ENCODE measurements at regions not wholly inside any gene's neighbourhood (a gene's known extent, or its start where the extent isn't known, plus 50 kb on each side); places are given as distances from the start of the nearest gene placed in this dataset.

DNA sequence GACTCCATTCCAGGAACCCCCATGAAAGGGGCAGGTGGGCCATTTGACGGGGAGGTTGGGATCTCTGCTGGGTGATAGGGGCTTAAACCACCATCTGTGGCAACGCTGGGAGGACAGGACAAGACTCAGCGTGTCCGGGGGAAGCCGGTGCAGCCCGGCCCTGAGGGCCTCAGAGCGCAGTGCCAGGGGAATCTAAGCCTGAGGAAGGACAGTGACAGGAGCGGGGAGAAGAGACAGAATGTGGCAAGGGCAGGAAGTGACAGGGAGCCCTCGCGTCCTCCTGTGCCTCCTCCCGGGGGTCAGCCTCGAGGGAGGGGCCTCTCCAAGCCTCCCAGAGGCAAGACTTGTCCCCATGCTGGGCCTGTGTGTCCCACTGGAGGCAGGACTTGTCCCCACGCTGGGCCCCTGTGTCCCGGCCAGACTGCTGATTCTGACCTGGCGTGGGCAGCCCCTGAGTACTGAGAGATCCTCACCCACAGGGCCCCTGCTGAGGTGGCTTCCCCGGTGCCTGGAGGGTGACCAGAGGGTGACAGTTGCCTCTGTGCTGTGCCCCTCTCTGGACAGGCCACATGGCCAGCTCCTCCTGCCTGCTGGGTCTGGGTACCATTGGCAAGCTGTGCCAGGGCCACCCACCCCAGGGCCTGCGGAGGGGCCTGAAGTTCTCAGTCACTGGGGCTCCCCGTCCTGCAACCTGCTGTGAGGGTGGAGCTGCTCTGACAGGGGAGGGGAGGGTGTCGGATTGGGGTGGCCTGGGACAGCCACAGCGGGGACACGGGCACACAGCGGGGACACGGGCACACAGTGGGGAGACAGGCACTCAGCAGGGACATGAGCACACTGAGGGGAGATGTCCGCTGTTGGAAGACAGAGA is 676.2 kb downstream of the BRD1 start:
- Histone ChIP-seq H3K27me3 (replicated peaks; ENCODE audit: insufficient read depth) (no peaks in the 10 kb centered on the region), H3K9me3 (no peaks in the 10 kb centered on the region), H3K4me3 (no peak overlapping the region), H3K27ac (no peak overlapping the region), H3K4me1 (ENCODE audit: control insufficient read depth in 1 of 2, low read depth in 2 of 2) (no peaks in the 10 kb centered on the region), H3K36me3 (no peaks in the 10 kb centered on the region)
- DNase-seq (ENCODE audit: low spot score) (no peak), ATAC-seq (ENCODE audit: insufficient number of reproducible peaks, low FRiP score, low read depth) (no peak)
- TF ChIP-seq CTCF (IDR thresholded peaks at IDR 0.05), result no peak

DNA sequence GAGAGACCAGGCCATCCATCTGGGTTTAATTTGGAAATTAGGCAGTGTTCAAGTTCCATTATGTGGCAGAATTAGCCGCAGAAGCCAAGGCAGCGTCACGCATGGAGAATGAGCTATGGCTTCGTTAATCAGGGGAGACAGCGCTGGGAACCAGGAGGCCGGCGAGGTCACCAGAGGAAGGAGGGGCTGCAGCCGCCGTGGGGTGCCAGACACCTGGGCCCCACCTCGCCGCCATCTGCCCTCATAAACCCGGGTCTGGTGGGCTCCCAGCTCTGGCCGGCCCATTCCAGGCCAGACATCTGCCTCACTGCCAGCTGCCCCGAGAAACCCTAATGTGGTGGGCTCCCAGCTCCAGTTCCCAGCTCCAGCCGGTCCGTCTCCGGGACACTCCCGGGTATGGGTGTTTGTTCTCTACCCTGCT is 676.9 kb downstream of the BRD1 start:
- no peak for TF ChIP-seq CTCF (IDR thresholded peaks at IDR 0.05)
- no peak for ATAC-seq (ENCODE audit: insufficient number of reproducible peaks, low FRiP score, low read depth)
- H3K27me3 ChIP-seq (replicated peaks; ENCODE audit: insufficient read depth), result no peaks in the 10 kb centered on the region

GRCh38 chr22:49149721-49150608 is 677.7 kb downstream of the BRD1 start:
- no peak for TF ChIP-seq CTCF (IDR thresholded peaks at IDR 0.05)
- H3K36me3 ChIP-seq, result no peaks in the 10 kb centered on the region
- H3K9me3 ChIP-seq, result no peaks in the 10 kb centered on the region
- H3K27me3 ChIP-seq (replicated peaks; ENCODE audit: insufficient read depth), result no peaks in the 10 kb centered on the region
- no peak overlapping the region for H3K4me3 ChIP-seq
- no peak overlapping the region for H3K27ac ChIP-seq
- no peaks in the 10 kb centered on the region for H3K4me1 ChIP-seq (ENCODE audit: control insufficient read depth in 1 of 2, low read depth in 2 of 2)
- DNase-seq (ENCODE audit: low spot score) (no peak), ATAC-seq (ENCODE audit: insufficient number of reproducible peaks, low FRiP score, low read depth) (no peak)

More for the DNA sequence above, 676.9 kb downstream of the BRD1 start:
- H3K9me3 ChIP-seq, result no peaks in the 10 kb centered on the region
- DNase-seq (ENCODE audit: low spot score), result no peak
- no peak overlapping the region for H3K4me3 ChIP-seq
- H3K36me3 ChIP-seq, result no peaks in the 10 kb centered on the region
- no peaks in the 10 kb centered on the region for H3K4me1 ChIP-seq (ENCODE audit: control insufficient read depth in 1 of 2, low read depth in 2 of 2)
- H3K27ac ChIP-seq, result no peak overlapping the region

GRCh38 chr22:49148895-49149418 is 678.7 kb downstream of the BRD1 start:
- Histone ChIP-seq H3K9me3 (no peaks in the 10 kb centered on the region), H3K36me3 (no peaks in the 10 kb centered on the region), H3K4me1 (ENCODE audit: control insufficient read depth in 1 of 2, low read depth in 2 of 2) (no peaks in the 10 kb centered on the region), H3K27ac (no peak overlapping the region), H3K27me3 (replicated peaks; ENCODE audit: insufficient read depth) (no peaks in the 10 kb centered on the region), H3K4me3 (no peak overlapping the region)
- no peak for TF ChIP-seq CTCF (IDR thresholded peaks at IDR 0.05)
- ATAC-seq (ENCODE audit: insufficient number of reproducible peaks, low FRiP score, low read depth) (no peak), DNase-seq (ENCODE audit: low spot score) (no peak)

DNA sequence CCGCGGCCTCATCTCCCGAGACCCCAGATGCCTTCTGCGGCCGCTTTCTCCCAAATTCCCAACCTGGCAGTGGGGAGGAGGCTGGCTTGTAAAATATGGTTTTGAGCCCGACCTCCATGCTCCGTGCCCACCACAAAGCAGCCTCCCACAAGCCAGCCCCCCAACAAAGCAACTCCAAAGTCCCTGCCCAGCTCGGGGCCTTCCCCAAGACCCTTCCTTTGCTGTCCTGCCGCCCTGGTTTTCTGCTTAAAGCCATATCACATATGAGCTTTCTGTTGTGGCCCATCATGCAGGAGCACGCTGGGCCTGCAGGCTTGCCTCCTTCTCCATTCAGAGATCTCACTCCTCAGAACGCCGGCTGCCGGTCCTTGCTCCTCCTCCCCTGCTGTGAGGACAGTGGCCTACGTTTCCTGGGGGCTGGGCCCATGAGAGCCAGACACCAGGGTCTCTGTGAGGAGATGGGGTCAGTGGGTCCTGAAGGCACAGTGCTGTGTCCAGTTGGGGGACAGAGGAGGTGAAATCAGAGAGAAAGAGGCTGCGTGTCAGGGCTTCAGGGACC is 680.0 kb downstream of the BRD1 start:
- no peak for ATAC-seq (ENCODE audit: insufficient number of reproducible peaks, low FRiP score, low read depth)
- TF ChIP-seq CTCF (IDR thresholded peaks at IDR 0.05), result no peak
- H3K27ac ChIP-seq, result no peak overlapping the region
- no peak overlapping the region for H3K4me3 ChIP-seq
- H3K4me1 ChIP-seq (ENCODE audit: control insufficient read depth in 1 of 2, low read depth in 2 of 2), result no peaks in the 10 kb centered on the region
- no peaks in the 10 kb centered on the region for H3K27me3 ChIP-seq (replicated peaks; ENCODE audit: insufficient read depth)
- H3K36me3 ChIP-seq, result no peaks in the 10 kb centered on the region
- no peaks in the 10 kb centered on the region for H3K9me3 ChIP-seq
- DNase-seq (ENCODE audit: low spot score), result no peak
